ENCODE measurements at regions not wholly inside any gene's neighbourhood (a gene's known extent, or its start where the extent isn't known, plus 50 kb on each side); places are given as distances from the start of the nearest gene placed in this dataset.

- no peak for TF ChIP-seq POLR2AphosphoS5 (IDR thresholded peaks at IDR 0.05; ENCODE audit: low read depth, low read length)
- no peak for TF ChIP-seq REST (IDR thresholded peaks at IDR 0.05; ENCODE audit: insufficient read depth in 1 of 2, low read depth in 2 of 2, low read length in 2 of 2)
- TF ChIP-seq TAF1 (IDR thresholded peaks at IDR 0.05; ENCODE audit: borderline replicate concordance, insufficient read depth, low read length): no peak
- no peak for TF ChIP-seq SIN3A (IDR thresholded peaks at IDR 0.05; ENCODE audit: borderline replicate concordance, insufficient read depth, low read length)
- TF ChIP-seq FOXP2 (optimal IDR thresholded peaks at IDR 0.05; ENCODE audit: borderline replicate concordance, extremely low read depth, extremely low read length, insufficient read depth): no peak
These were observed 1019.2 kb downstream of the CDH11 start for GRCh38 chr16:64102654-64103053.

All from PFSK-1 (cell line).